HG03565 (cell line): ENCODE measurements at regions not wholly inside any gene's neighbourhood (a gene's known extent, or its start where the extent isn't known, plus 50 kb on each side); places are given as distances from the start of the nearest gene placed in this dataset.

Source experiments
- ATAC-seq: cut with Tn5 transposase; IDR thresholded peaks from one replicate; pipeline ENCODE4 v1.9.1; 2021; ENCODE audit warnings: mild to moderate bottlenecking, moderate library complexity; ENCODE audit not compliant: unreplicated experiment

DNA sequence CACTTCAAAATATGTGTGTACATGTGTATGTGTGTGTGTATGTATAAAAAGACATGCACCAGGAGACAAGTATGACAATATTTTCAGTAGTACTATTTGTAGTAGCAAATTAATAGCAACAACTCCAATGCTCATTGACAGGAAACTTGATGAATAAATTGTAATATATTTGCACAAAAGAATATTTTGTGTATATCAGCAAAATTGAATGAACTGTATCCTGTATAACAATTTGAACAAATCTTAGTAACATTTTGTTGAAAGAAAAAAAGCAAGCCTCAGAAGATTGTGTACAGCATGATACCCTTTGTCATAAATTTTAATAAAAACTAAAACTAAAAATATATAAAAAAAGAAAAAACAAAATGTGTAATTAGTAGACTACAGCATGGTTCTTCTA, 1367.3 kb upstream of the TMEFF2 start:
- no peak for ATAC-seq

DNA sequence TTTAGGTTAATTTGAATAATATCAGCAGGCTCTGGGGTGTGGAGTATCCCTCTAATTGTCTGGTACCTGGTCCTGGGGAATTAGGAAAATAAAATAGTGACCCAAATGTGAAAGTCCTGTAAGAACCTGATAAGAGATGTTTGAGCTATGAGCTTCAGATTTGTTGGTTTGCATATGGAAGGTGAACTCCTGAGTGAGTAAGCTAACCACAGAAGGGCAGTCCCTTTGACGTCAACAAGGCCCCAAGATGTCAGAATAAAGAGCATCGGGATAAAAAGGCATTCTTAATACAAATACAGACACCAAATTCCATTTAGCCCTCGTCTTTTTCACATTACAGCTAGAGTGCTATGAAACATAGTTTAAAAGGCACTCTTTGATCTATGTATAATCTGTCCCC, 1366.3 kb upstream of the TMEFF2 start:
- peak; percentile 36 for ATAC-seq

DNA sequence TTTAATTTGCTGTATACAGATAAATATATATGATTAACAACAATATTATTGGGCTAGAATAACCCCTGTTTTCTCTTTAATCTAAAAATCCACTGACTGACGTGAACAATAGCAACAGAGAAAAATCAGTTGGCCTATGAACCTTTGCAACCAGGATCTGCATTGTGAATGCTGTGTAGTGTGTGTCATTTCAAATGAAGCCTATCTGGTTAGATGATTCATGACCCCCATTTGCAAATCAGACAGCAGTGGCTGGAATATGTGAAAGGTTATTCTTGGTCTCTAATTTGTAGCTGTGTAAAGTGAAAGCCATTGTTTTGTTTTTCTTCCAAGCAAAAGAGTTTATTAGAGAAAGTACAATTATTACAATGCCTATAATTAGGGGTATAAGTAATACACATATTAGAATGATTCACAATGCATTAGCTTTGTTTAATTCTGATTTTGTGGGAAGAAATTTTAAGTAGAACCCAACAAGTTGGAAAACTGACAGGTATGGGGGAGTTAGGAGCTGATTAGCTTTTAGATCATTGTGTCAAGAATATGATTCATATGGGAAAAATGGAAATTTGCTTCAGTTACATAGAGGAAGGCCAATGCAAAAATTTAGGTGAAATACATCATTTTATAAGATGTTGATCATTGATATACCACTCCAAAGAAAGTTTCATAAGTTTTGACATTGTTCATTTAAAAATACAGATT, 1362.2 kb upstream of the TMEFF2 start:
- ATAC-seq = no peak

DNA sequence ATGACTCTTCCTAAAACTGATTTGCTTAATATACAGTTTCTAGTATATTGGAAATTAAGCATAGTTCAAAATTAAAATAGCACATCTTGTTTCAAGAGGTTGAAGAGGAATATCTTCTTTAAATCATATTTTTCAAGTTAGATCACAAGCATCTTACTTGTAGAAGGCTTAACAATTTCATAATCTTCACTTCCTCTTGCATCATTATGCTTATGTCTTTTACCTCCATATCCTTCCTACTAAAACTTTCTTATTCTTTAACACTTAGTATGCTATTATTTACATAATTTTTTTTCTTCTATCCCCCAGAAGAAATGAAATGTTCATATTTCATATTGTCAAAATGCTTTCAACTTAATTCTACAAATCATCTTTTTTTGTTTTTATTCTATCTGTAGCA, 1354.9 kb upstream of the TMEFF2 start:
- no peak for ATAC-seq

DNA sequence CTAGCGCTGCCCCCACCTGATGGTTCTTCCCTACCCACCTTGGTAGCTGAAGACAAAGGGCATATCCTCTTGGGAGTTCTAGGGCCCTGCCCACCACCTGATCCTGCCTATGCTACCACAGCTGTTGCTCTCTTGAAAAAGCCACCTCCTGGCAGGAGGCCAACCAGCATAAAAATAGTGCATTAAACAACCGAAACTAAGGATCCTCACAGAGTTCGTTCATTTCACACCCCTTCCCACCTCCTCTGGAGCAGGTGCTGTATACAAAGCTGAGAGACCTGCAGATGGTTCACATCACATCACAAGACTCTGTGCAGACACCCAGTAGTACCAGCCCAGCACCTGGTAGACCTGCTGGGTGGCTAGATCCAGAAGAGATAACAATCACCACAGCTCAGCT, 1348.0 kb upstream of the TMEFF2 start:
- no peak for ATAC-seq

DNA sequence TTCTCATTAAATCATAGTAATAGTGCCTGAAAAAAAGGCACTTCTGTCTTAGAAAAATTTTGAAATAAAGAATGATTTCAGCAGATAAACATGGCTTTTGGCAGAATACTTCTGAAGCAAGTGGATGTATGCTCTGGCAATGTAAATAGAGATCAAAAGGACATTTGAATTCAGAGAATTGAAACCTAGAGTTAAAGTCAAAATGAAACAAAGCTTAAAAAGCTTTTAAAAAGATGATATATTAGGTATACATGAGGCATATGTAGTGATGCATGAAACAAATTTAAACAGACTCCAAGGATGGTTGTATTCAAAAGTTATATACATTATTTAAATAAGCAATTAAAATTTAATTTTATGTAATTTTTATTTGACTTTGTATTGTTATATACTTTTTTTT, 1344.5 kb upstream of the TMEFF2 start:
- ATAC-seq = peak; percentile 94

DNA sequence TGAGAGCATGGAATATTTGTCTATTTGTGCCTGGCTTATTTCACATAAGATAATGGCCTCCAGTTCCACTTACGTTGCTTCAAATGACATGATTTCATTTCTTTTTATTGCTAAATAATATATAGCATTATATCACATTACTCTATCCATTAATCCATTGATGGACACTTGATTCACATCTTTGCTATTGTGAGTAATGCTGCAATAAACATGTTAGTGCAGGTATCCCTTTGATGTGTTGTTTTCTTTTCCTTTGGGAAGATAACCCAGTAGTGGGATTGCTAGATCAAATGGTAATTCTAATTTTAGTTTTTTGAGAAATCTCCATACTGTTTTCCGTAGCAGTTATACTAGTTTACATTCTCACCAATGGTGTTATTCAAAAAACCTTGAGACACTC, 1343.3 kb upstream of the TMEFF2 start:
- no peak for ATAC-seq

DNA sequence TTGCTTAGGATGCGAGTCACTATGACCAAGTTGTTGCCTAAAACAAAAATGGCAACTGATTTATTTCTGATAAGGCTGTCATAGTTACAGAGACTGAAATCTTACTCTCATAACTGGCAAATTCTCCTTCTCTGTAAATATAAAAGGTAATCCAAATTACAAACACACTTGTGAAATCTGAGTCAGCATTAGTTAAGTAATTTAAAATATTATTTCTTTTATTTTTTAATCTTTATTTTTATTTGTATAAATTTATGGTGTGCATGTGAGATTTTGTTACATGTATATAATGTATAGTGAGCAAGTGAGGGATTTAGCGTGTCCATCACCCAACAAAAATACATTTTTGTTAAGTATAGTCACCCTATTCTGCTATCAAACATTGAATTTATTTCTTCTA, 1342.8 kb upstream of the TMEFF2 start:
- ATAC-seq = no peak

DNA sequence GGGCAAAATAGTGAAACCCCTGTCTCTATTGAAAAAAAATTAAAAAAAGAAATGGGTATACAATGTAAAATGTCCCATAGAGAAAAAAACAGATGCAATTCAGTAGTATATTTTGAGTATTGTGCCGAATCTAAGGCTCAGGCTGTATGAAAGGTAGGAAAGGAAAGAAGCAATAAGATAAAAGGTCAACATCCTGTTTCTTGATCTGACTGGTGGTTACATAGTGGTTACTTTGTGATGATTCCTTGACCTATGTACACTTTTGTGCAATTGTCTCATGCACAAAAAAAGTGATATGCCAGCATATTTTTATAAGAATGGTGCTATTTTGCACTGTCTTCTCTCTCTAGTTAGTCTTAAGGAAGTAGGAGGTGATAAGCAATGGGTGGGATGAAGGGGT, 1333.7 kb upstream of the TMEFF2 start:
- no peak for ATAC-seq

DNA sequence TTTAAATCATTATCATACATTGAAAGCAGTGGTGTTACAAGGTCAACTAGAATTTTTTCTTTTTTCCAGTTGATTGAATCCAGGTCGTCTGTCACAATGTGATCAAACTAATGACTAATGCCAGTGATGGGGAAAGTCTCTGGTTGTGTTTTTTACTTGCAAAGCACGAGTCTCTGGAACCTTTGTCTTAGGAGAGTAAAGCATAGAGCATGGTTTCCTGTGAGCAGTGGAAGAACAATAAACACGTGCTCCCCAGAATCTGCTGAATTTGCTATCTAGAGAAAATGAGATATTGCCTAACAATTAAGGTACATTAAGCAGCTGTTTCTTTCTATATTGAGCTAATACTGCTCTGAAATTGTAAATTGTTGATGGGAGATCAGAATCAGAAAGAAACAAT, 1332.4 kb upstream of the TMEFF2 start:
- no peak for ATAC-seq

DNA sequence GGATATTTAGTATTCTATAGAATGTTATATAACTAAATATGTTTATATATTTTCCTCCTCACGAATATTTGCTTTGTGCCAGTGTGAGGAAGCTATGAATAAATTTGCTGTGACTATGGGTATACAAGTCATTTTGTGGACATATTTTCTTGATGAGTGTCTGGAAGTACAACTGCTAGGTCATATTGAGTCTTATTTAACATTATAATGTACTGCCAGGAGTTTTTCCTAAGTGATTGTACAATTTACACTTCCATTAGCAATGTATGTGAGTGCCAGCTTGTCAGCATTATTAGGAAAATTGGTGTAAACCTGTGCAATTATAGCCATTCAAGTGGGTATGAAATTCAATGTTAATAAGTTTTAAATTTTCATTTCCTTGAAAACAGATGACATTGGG, 1328.9 kb upstream of the TMEFF2 start:
- no peak for ATAC-seq

DNA sequence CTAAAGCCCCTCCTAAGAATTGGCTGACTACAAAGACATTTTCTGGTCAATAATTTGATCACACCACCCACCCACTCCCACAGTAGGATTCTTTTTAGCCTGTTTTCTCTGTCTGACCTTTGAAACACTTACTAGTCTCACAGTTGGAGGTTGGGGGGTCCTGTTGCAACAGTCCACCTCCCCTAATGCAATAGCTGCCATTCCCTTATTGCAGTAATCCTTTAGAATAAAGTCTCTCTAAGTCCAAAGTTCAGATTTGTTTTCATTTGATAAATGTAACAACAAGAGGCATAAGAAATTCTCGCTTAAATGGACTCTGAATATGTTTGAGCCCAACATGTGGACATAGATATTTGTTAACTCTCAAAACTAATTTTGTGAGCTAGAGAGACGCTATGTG, 1326.8 kb upstream of the TMEFF2 start:
- ATAC-seq = no peak

DNA sequence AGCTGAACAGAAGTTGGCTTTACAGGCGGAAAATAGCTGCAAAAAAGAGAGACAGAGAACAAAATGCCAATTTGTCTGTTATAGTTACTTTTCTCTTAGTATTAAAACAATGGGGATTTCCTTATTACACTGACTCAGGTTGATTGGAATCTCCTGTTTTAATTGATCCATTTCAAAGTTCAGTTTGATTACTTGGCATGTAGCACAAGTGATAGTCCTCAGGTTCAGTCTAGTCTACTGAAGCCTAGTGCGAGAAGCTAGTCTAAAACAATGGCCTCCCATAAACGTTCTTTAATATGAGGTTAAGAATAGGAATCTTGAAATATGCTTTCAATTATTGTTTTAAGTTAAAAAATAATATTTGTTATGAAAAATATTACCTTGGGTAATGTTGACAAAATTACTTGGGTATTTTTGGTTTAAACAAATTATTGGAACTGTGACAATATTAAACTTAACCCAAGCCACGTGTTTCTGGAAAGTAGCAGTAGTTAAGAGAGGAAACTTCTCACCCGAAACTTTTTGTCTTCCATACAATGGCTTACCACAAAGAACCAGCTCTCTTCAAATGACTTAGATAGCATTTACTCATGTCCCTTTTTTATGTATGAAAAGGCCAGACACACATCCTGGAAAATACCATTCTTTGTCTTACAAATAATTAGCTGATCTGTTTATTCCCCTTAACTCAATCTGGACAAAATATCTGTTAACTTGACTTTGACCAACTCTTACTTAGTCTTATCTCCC, 1326.2 kb upstream of the TMEFF2 start:
- ATAC-seq = no peak

DNA sequence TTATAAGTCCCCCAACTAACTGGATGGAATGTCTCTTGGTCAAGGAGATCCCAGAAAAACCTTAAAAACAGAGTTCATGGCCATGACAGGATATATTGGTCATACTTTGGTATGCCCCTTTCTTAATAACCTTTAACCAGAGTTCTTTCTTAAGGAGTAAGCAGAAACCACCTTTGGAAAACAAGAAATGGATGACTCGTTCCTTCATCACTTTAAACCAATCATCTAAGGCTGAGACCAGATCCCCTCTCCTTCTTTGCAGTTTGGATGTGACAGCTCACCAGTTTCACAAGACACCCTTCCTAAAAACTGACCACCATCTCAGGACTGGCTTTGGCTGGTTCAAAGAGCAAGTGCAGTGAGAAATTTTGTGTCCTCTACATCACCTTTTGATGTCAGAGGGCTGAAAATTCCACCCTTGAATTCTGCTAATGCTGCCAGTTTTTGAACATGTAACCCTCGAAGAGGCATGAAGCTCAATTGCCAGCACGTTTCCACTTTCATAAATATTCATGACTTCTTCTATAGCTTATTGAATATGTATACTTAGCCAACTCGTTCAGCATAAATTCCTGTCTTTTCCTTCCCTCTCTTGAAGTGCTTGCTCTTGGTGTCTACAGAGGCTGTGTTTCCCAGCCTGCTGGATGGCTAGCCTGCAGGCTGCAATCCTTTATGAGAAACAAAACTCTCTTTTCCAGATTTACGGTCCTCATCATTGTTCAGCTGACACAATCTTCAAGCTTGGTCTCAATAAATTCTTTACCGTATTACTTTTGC, 1323.5 kb upstream of the TMEFF2 start:
- ATAC-seq = no peak

DNA sequence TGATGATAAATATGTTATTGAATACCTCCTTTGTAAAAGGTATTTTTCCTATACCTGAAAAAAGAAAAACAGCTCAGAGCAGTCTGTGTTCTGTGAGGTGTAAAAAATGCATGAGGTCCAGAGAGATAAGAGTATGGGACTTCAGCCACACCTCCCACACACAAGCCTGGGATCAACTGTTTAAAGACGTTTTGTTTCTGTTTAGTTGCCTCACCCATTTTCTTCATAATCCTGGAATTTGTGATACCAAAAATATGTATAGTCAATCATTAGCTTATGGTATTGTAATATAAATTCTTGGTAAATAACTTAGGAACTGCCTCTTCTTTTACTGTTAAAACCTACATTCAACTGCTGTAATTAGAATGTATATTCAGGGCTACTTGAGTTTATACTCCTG, 1322.9 kb upstream of the TMEFF2 start:
- no peak for ATAC-seq

DNA sequence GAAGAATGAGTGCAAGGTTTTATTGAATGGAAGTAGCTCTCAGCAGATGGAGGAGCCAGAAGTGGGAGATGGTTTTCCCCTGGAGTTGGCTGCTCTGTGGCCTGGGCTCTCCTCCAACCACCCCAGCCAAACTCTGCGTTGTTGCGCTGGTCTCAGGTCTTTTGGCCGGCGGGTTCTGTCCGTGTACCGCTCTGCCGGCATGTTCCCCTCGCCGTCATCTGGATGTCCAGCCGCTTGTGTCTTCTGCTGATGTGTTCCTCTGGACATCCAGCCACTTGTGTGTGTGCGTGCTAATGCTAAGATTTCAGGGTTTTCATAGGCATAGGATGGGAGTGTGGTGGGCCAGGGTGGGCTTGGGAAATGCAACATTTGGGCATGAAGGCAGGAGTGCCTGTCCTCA, 1311.3 kb upstream of the TMEFF2 start:
- ATAC-seq = no peak

DNA sequence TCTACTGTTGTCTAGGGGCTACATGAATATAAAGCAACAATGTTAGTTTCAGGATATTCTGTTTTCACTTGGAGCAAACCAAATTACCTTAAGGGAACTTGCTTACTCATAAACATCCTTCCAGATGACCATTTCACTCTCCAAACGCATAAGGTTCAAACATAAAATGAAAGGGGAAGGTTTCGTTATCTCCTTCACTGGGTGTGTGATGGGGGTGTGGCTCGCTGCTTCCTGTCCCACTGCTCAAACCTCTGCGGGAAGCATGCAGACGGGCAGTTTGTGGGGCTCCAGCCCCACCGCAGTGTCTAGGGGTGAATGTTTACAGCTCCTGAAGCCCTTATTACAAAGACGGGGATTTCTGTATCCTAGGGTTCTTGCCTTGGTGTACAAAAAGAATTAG, 1310.9 kb upstream of the TMEFF2 start:
- no peak for ATAC-seq

DNA sequence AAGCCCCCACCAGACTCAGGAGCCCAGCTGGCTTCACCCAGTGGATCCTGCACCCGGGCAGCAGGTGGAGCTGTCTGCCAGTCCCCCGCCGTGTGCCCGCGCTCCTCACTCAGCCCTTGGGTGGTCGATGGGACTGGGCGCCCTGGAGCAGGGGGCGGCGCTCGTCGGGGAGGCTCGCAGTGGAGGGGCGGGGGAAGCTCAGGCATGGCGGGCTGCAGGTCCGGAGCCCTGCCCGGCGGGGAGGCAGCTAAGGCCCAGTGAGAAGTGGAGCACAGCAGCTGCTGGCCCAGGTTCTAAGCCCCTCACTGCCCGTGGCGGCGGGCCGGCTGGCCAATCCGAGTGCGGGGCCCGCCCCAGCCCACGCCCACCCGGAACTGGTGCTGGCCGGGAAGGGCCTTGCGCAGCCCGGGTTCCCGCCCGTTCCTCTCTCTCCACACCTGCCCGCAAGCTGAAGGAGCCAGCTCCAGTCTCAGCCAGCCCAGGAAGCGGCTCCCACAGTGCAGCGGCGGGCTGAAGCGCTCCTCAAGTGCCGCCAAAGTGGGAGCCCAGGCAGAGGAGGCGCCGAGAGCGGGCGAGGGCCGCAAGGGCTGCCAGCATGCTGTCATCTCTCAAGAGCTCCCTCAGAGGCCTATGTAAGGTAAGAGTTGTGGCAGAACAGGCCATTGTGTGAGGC, 1307.8 kb upstream of the TMEFF2 start:
- no peak for ATAC-seq

DNA sequence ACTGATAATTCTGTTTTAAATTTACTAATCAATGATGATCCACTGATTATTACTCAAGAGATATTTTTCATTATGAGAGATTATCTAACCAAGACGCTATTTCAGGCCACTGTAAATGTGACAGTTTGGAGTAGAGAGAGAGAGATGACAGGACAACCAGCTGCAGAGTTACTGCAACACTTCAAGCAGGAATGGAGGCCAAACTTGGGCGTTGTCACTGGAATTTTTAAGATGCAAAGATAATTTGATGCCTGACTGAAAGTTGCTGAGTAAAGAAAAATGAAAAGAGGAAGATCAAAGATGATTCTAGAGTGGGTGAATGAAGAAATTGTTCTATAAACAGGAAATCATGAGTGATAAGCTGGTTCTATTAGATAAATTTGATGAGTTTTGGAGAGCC, 1302.1 kb upstream of the TMEFF2 start:
- ATAC-seq = no peak

DNA sequence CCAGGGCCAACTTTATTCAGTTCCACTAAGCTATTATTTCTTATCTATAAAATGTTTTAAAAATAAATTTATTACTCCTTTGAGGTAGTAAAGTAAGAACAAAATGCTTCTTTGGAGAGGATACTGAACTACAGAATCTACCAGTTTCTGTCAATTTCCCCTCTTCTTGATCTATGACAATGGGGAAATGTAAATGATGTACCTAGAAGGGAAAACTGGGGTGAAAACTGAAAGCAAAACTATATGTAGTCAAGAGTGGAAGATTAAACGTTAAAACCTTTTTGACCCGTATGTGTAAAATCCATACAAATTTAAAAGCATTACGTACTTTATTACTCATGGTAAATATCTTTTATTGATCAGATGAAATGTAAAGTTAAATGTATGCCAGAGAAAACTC, 1287.8 kb upstream of the TMEFF2 start:
- ATAC-seq = peak; percentile 96

DNA sequence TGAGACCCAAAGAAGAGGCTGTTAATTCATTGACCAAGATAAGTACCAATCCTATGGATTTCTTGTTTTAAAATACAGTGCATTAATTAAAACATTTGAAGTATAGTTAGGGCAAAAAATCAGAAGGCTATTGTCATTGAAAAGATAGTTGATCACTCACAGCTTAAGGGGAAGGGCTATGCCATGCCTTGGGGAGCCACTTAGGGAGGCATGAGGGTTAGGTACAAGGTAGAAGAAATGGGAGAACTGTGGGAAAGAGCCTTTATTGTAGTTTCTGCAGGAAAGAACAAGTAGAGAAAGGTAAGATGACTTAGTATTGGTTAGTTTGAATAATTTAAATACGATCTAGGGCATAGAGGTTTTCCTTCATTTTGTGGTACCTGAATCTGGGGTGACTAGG, 1285.5 kb upstream of the TMEFF2 start:
- no peak for ATAC-seq
